T47D (cell line): ENCODE measurements at regions not wholly inside any gene's neighbourhood (a gene's known extent, or its start where the extent isn't known, plus 50 kb on each side); places are given as distances from the start of the nearest gene placed in this dataset.

Source experiments
- DNase-seq, 2 experiments: peaks; one replicate each; pipeline versions ENCODE4 v3.0.0 to v3.0.0-alpha.2; 2011 to 2012; ENCODE audit warnings: low read depth in 1 of 2, low spot score in 1 of 2
- JUND ChIP-seq: IDR thresholded peaks from 2 replicates; pipeline ENCODE4 v1.6.1; 2012; ENCODE audit warnings: low read depth
- in situ Hi-C: cut with HindIII; loops from 2 replicates; pipeline ENCODE4 v1.10.0; 2016; ENCODE audit warnings: low sequenced_read_pairs, low pct_unique_long_range_greater_than_20kb

DNA sequence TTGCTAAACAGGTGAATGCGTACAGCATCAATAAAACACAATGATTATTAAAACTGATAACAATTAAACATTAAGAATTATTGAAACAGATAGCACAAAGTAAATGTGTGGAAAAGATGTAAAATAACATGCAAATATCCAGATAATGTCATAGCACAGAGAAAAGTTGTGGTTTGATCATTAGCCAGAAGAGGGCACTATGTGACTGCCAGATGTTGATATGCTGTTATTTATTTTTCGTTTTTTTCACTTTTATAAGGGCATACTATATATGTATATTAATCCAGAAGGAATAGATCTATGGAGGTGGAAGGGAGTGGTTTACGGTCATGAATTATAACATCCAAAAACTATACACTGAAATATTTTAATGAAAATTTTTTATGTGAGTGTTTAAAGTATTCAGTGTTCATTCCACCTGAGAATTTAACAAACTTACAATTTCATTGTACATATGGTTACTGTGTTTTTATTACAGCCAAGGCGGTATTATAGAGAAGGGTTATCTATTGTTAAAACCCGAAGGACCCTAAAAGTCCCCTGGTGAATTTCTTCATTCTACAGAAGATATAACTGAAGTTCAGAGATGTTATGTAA is 211.9 kb upstream of the UGT8 start:
- in situ Hi-C loops = no loop called here
- peak; percentile 6 to 26 for DNase-seq

DNA sequence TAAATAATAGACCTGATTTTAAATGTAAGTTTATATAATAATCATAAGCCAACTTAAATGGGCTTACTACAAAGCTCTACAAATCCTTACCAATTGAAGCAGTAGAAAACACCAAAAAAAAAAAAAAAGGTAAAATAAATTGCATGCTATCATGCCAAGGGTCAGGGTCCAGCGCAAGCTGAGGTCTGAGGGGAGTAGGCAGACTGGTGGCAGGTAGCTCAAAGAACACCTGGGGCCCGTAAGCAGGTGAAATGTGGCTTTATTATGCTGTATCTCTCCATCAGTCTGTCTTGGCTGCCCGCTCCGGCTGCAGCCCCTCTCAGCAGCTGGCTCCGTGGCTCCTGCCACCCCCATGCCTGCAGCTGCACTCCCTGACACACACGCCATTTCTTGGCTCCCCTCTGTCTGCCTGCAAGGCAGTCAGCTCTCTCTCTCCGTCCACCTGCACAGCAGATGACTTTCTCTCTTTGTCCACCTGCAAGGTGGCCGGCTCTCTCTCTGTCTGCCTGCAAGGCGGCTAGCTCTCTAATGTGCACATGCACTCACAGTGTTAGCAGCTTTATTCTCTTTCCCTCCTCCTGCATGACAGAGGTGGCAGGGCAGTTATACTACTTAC is 209.4 kb upstream of the UGT8 start:
- in situ Hi-C loops = no loop called here
- TF ChIP-seq JUND = no peak
- DNase-seq = no peak

More for the DNA sequence above, 211.9 kb upstream of the UGT8 start:
- TF ChIP-seq JUND = no peak

DNA sequence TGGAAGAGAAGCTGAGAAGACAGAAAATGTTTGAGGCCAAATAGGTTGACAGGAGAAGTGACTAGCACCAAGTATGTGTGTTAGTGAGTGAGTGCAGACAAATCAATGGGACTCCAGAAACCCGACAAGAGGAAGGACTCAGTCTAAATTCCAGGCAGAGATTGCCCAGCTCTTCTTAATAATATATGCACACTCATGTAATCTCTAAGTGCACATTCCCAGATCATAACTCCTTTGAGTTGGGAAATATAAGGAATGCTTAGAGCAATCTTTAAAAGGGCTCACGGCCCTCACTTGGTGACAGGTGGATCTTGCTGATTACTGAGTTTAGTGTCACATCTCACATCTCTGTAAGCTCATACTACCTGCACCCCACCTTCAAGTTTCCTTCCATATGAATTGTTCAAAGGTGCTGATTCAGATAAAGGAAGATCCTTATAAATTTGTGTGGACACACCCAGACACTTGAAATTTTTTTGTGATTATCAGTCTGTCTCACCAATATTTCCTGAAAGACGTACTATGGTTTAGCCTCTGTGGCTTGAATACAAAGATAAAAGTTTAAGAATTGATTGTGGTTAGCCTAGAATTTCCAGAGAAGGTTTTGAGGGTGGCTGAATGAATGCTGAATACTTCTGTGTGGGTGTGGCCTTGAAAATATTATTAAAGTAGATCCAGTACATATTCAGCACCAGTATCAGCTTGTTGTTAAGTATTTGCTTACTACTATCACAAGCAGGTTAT is 205.1 kb upstream of the UGT8 start:
- in situ Hi-C loops = no loop called here

DNA sequence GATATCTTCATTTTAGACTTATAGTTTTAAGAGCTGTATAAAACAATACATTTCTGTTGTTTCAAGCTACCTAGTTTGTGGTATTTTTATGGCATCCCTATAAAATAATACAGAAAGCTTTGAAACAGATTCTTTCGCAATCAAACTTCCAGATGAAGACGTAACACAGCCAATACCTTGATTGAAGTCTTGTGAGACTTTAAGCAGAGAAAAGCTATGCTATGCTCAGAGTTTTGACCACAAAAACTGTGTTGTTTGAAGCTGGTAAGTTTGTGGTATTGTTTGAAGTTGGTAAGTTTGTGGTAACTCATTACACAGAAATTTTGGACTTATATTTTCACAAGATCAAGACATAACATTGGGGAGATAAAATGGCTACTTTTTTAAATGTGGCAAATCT is 201.8 kb upstream of the UGT8 start:
- TF ChIP-seq JUND = no peak
- DNase-seq = no peak
- in situ Hi-C loops = no loop called here

More for the DNA sequence above, 205.1 kb upstream of the UGT8 start:
- no peak for DNase-seq
- no peak for TF ChIP-seq JUND

DNA sequence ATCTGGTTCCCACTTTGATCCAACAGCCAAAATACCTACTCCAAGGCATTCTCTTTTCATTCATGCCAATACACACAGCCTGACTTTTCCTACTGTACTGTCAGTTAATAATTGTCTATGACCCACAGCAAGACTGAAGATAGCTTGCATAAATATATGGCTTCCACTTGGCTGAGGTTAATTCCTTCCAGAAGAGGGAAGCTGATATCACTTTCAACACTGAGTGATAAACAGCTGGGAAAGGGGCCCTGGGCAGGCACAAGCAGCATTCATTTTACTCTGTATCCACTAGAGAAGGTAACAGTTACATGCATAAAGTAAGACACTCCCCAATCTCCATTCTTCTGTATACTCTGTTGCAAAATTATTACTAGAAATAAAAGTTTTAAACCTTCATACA is 200.2 kb upstream of the UGT8 start:
- in situ Hi-C loops = no loop called here
- no peak for DNase-seq
- TF ChIP-seq JUND = no peak

DNA sequence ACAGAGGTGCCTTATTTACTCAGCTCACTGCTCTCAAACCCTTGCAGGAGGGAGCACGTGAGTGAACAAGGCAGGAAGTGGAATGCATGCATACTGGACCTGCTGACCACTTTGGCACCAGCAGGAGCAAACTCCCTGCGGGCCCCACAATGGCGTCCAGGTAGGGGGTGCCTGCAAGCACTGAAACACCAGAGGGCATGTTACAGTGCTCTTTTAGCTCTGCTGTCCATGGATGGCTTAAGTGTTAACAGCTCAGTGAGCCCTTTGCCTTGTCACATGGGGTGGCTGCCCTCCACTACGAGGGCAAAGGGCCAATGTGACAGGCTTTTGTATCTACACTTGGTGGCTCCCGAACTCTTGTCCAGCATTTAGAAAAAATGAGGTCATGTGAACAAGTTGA is 199.5 kb upstream of the UGT8 start:
- no peak for TF ChIP-seq JUND
- in situ Hi-C loops = no loop called here
- DNase-seq = no peak

DNA sequence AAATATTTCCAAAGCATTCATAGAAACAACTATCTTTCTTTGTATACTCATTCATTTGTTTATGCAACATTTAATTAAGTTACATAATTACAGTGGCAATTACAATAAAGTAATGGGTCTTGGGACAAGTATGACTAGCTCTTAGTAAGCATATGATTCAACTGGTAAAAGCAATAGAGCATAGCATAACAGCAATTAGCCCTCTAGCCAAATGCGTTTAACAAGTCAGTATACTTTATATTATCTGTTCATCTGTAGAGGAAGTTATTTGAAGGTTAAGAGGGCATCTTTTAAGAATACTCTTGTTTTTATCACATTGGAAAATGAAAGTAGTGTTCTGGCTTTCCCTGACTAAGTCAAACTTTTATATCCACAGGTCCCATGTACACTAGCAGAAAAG is 198.1 kb upstream of the UGT8 start:
- in situ Hi-C loops = no loop called here

DNA sequence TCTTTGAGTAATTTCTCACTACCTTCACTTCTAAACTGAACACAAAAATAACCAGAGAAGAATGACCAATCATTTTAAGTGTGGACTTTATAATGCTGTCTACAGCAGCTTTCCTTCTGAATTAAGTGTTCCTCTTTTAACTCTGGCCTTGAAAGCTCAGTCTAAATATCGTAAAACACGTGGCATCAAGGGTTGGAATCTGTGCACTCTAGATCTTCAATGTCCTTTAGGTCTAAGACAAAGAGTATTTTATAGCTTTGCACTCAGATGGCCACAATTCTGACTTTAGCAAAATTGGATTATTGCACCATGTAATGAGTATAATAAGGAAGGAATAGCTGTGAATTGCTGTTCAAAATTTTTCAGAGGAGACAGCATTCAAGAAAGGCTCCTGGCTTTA is 197.1 kb upstream of the UGT8 start:
- no peak for DNase-seq
- no peak for TF ChIP-seq JUND
- in situ Hi-C loops = no loop called here

More for the DNA sequence above, 198.1 kb upstream of the UGT8 start:
- no peak for TF ChIP-seq JUND
- DNase-seq = no peak

DNA sequence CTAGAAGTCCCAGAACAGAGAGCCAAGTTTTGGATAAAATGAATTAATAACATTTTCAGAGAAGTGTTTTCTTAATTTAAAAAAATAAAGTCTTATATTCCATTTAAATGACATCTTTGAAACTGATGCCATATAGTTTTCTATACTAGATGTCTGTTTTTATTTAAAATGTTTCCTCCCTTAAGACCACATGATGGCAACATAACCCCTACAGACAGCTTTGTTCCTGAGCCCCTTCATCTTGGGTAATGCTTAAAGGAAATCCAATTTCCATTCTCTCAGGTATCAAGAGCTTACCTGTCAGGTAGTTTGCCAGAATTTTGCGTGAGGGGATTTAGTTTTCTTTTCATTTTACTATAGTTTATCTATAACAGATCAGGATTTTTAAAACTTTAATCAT is 181.4 kb upstream of the UGT8 start:
- in situ Hi-C loops = no loop called here
- DNase-seq = peak in 1 of 2 experiments; percentile 21
- no peak for TF ChIP-seq JUND

DNA sequence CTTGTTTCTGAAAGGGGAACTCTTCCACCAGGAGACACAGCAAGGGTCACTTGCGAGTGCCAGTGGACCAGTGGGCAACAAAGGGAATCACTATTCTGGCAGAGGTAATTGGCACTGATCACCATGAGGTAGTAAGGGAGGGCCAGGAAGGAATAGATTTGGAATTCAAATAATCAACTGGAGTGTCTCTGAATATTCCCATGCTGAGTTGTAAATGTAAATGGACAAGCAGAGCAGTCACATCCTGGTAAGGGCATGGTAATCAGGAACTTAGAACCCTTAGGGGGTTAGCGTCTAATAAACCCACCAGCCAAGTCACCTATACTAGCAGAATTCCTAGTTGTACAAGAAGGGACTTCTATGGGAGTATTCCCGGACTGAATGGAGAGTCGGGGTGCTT is 178.5 kb upstream of the UGT8 start:
- TF ChIP-seq JUND = no peak
- in situ Hi-C loops = no loop called here
- no peak for DNase-seq

DNA sequence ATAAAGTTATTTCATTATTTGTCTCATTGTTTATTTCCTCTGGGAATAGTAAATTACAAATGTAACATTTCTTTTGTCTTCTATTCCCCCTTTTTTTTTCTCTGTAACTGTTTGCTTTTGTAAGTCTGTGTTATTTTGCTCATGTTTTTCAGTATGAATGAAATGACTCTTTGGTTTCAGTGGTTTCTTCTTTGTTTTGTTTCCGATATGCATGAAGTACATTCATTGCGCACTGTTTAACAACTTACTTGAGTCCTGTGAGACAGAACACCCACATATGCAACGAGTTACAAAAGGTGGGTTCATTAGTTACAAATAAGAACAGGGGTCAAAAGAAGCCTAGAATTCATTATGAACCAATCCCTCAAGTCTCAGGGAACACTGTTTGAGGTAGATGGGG is 175.0 kb upstream of the UGT8 start:
- no peak for DNase-seq
- in situ Hi-C loops = no loop called here
- no peak for TF ChIP-seq JUND

DNA sequence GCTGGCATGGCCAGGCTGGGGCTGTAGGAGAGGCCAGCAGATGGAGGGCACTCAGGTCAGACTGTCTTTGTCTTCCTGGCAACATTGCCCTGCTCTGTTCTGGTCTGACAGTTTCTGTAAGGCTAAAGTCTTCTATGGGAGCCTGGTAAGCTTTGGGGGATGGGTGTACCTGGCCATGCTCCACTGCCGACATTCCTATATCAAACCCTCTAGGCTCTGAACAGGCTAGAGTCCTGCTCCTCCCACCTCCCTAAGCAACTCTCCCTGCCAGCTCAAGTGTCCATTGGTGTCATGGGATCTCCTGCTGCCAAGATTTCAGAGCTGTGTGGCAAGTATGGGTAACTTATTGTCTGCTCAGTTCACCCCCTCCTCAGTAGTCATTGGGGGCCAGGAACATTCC is 163.5 kb upstream of the UGT8 start:
- in situ Hi-C loops = no loop called here
- no peak for DNase-seq

DNA sequence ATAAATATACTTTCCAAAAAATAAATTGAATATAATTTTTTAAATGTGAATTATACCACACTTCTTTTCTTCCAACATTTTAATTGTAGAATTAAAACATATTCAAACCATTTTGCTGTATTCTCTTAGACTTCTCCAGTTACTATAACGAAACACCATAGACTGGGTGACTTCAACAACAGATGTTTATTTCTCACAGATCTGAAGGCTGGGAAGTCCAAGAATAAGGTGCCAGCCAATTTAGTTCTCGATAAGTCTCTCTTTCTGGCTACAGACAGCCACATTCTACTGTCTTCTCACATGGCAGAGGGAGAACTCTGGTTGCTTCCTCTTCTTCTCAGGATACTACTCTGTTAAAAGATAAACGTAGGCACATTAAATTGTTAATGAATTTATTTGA is 155.8 kb upstream of the UGT8 start:
- in situ Hi-C loops = no loop called here
- TF ChIP-seq JUND = no peak
- no peak for DNase-seq

More for the DNA sequence above, 163.5 kb upstream of the UGT8 start:
- no peak for TF ChIP-seq JUND
